GM18498 (cell line): ENCODE measurements at regions not wholly inside any gene's neighbourhood (a gene's known extent, or its start where the extent isn't known, plus 50 kb on each side); places are given as distances from the start of the nearest gene placed in this dataset.
"Not testable (repeated sequence)": the region's sequence is repeated elsewhere in the genome, so short reads cannot be mapped to it uniquely, and the experiment has no call there.

Experiments
- ATAC-seq: cut with Tn5 transposase; IDR thresholded peaks from one replicate; pipeline ENCODE4 v1.9.1; 2021; ENCODE audit warnings: mild to moderate bottlenecking, moderate library complexity; ENCODE audit not compliant: unreplicated experiment

DNA sequence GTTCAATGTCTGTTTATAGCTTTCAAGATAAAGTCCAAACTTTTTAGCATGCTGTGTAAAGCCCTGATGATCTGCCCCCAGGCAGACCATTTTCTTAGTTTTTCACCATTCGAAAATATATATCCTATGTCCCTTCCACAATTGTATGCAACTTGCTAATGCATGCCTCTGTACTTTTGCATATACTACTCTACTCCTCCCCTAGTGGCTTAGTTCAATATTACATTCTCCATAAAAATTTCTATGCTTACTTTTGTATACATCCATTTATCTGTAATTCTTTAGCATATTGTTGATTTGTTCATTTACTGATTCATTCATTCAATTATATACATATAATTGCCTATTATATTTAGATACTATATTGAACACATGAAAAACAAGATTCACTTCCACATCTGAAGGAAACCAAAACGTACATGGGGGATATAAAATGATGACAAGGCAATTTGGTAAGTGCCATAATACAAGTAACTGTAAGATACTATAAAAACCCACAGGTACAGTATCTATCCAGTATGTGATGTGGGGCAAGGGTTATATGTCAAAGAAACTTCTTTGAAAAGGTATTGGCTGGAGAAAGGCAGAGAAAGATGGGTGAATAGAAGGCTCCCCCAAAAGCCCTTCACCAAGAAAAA, 902.5 kb downstream of the FAM133A start:
- ATAC-seq: no peak

DNA sequence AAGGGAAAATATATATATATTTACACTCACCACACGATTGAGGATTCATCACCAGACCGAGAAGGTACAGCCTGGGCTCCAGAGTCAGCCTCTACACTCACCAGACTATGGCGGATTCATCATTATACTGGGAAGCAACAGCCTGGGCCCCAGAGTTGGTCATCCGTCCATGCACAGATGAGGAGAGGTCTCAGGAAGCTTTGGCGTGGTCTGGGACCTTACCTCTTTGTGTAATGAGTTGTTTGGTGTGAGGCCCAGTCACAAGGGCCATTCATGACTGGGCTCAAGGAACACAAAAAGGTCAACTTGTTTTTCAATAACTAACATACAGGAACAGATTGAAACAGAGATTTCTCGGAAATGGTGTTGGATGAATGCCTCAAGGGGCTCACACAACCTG, 926.1 kb downstream of the FAM133A start:
- no peak for ATAC-seq

DNA sequence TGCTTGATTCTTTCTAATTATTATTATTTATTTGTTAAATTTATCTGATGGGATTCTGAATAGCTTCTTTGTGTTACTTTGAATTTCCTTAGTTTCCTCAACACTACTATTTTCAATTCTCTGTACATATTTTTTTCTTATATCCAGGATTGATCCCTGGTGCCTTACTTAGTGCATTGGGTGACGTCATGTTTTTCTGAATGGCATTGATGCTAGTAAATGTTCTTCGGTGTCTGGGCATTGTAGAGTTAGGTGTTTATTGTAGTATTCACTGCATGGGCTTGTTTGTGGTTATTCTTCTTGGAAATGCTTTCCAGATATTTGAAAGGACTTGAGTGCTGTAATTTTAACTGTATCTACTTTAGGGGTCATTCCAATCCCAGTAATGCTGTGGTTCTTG, 938.1 kb downstream of the FAM133A start:
- no peak for ATAC-seq

DNA sequence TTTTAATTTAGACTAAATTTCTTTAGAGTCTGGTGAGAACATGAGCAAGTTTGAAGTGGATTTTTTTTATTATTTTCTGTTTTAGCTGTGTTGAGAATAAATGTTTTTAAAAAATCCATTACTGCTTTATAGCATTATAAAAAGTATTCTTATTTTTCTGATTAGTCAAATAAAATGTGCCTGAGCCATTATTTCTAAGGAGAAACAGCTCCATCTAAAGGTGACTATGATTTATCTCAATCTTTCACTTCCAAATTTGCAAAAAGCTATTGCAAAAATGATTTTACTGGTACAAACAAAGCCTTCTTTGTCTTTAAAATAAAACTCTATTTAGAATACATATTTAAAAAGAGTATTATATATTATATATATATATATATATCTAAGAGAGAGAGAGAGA, 959.2 kb downstream of the FAM133A start:
- no peak for ATAC-seq

DNA sequence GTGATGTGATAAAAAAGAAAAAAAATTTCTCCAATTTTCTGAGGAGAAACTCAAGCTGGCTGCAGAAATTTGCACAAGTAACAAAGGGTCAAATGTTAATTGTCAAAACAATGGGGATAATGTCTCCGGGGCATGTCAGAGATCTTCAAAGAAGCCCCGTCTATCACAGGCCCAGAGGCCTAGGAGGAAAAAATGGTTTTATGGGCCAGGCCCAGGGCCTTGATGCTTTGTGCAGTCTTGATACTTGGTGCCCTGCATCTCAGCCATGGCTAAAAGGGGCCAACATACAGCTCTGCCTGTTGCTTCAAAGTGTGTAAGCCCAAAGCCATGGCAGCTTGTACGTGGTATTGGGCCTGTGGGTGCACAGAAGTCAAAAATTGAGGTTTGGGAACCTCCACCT, 961.0 kb downstream of the FAM133A start:
- ATAC-seq: no peak

DNA sequence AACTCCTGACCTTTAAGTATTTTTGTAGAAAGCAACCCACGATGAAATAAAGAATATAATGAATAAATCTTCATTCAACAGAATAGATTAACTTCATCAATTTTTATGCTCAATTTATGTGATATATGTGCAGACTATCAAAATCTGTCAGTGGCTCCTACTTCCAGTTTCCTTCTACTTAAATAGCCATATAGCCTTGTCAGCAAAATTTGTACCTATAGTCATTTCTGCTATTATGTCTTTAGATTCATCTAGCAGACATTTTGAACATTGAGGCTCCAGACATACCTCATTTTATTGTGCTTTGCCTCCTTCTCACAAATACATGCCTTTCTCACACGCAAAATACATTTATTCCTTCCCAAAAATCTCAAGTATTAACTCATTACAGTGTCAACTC, 971.7 kb downstream of the FAM133A start:
- no peak for ATAC-seq

DNA sequence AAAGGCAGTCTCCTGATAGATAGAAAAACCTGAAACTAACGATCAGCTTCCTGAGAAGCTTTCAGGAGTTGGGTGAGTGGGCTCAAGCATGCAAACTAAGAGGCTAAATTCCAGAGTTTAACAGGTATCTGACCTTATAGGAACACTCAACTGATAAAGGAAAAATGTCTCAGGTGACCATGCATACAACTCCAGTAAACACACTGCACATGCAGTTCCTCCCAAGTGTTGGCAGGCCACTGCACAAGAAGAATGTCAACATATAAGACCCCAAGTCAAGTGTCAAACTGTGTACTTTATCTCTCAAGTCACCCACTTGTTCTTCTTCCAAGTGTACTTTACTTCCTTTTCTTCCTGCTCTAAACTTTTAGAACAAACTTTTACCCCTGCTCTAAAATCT, 981.2 kb downstream of the FAM133A start:
- no peak for ATAC-seq

DNA sequence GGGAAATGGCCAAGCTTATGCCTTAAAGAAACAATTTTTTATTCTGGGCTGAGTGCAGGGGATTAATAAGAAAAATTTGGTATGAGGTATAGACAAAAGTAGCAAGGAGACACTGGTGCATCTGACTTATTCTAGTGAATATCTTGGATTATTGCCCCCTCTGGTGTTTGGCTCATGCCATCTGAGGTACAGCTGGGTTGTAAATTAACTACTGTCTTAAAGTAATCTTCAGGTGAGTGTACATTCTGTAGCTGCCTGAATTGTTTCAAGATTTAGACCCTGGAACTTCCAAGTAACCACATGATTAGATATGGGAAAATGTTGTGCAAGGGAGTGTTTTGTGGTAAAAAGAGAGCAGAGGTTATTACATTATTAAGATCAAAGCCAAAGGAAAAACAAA, 988.7 kb downstream of the FAM133A start:
- ATAC-seq: no peak

DNA sequence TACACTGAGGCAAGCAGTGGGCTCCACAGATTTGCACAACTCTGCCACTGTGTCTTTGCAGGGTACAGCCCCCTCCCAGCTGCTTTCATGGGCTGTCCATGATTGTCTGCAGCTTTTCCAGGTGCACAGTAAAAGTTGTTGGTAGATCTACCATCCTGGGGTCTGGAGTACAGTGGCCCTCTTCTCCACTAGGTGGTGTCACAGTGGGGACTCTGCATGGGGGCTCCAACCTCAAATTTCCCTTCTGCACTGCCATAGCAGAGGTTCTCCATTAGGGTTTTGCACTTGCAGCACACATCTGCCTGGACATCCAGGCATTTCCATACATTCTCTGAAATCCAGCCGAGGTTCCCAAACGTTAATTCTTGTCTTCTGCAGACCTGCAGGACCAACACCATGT, 1002.3 kb downstream of the FAM133A start:
- no peak for ATAC-seq

DNA sequence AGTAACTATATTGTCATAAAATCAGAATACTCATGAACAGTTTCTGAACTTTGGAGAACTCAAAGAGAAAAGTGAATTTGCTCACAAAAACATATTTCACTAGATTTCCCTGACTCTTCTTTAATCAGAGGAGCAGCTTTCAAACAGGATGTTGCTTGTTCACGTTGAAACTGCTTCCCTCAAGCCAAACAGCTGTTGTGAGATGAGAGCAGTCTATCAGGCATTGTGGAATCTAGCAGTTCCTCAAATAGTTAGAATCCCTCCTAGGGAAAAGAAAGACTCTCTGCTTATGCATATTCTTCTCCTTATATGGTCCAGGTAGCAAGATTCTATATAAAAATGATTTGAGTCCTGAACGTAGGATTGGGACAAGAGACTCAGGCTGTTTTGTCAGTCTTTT, 1012.1 kb downstream of the FAM133A start:
- no peak for ATAC-seq

DNA sequence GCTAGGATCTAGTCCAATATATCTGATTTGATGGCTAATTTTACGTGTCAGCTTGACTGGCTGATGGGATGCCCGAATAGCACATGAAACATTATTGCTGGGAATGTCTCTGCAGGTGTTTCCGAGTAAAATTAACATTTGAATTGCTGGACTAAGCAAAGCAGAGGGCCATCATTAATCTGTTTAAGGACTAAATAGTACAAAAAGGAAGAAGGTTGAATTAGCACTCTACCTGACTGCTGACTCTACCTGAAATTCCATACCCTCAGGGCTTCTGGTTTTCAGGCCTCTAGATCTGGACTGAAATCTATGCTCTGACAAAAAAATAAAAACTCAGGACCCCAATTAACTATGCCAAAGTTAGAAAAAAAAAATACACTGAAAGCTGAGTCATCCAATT, 1021.9 kb downstream of the FAM133A start:
- ATAC-seq: no peak

DNA sequence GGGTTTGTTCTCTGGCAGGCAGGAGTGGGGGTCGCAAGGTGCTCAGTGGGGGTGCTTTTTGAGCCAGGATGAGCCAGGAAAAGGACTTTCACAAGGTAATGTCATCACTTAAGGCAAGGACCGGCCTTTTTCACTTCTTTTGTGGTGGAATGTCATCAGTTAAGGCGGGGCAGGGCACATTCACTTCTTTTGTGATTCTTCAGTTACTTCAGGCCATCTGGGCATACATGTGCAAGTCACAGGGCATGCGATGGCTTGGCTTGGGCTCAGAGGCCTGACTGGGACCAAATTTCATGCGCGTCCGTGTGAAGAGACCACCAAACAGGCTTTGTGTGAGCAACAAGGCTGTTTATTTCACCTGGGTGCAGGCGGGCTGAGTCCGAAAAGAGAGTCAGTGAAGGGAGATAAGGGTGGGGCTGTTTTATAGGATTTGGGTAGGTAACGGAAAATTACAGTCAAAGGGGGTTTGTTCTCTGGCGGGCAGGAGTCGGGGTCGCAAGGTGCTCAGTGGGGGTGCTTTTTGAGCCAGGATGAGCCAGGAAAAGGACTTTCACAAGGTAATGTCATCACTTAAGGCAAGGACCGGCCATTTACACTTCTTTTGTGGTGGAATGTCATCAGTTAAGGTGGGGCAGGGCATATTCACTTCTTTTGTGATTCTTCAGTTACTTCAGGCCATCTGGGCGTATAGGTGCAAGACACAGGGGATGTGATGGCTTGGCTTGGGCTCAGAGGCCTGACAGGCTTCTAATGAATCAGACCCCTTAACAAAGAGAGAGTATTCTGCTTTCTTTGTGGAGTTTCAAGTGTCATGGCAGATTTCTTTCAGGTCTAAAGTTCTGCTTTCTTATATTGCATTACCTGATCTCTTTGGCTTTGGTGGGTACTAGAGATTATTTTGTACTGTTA, 1030.6 kb downstream of the FAM133A start:
- ATAC-seq: not testable (repeated sequence)

DNA sequence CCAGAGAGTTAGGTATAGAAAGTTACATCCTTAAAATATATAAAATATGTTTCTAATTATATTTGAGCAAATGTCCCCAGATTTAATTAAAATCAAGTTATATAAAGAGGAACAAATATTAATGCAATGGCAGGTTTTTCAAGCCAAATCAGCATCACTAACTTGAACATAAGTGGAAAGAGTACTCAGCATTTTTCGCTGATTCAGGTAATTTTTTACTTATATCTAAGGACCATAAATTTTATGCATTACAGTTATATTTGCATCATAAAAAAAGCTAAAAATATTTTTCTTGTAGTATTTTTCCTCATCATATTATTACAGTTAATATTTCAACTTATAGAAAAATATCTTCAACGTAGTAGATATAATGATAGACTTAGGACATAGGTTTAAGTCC, 1047.4 kb downstream of the FAM133A start:
- ATAC-seq: no peak

DNA sequence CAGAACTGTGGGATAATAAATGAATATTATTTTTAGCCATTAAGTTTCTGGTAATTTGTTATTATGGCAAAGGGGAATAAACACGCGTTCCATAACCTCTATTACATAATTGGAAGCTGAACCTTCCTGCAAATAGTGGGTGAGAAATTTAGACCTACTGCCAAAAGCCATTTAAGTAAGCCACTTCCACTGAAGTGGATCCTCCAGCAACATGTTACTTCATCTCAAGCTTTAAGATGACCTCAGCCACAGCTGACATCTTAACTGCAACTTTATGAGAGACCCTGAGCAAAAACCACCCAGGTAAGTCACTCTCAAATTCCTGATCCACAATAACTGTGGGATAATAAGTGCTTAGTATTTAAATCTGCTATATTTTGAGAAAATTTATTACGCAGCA, 1048.6 kb downstream of the FAM133A start:
- ATAC-seq: no peak

DNA sequence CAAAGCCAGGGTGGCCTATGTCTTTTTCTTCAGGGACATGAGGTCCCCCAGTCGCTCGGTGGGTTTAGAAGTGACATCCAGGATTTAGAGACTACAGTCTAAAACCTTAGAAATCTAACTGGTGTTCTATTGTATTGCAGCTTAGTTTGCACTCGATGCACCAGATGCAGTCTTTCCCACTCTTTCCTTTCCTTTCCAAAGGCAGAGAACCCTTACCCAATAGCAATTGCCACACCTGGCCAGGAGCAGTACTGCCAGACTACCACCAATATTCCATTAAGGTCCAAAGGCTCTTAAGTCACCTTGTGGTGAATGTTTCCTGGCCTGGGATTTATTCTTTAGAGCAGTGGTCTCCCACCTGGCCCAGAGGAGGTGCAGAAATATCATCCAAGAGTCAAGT, 1068.8 kb downstream of the FAM133A start:
- ATAC-seq: no peak

DNA sequence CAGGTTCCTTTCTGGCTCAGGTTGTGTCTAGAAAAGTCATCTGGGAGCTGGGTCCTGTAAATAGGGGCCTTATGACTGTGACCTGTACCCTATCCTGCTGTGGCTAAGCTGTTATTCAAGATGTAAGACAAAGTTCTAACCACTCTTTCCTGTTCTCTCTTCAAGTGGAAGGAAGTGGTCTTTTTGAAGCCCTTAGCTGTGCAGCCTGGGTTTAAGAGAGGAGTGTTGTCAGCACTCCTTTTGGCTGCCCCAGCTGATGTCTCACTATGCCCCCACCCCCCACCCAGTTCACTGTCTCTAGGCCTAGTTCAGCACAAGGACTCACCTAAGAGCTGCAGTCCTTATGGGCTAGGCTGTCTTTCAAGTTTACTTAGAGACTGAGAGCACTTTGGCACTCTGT, 1069.5 kb downstream of the FAM133A start:
- ATAC-seq: no peak

DNA sequence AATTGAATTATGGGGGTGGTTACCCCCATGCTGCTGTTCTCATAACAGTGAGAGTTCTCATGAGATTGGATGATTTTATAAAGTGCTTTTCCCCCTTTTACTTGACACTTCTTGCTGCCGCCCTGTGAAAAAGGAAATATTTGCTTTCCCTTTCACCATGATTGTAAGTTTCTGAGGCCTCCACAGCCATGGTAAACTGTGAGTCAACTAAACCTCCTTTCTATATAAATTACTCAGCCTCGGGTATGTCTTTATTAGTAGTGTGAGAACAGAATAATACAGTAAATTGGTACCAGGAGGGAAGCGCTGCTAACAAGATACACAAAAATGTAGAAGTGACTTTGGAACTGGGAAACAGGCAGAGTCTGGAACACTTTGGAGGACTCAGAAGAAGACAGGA, 1070.8 kb downstream of the FAM133A start:
- no peak for ATAC-seq

DNA sequence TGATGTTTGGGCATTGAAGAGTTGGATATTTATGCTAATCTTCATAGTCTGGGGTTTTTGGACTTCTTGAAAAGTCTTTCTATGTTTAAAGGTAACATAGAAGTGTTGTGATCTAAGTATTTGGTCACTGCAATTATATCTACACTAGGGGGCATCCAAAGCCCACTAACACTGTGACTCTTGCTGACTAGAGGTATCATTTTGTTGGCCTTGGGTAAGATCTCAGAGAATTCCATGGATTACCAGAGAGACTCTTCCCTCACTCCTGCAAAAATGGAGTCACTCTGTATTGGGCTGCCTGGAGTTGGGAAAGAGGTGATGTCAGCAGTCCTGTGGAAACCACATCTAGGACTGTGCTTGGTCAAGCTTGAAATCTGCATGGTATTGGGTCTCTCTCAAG, 1077.6 kb downstream of the FAM133A start:
- ATAC-seq: no peak

DNA sequence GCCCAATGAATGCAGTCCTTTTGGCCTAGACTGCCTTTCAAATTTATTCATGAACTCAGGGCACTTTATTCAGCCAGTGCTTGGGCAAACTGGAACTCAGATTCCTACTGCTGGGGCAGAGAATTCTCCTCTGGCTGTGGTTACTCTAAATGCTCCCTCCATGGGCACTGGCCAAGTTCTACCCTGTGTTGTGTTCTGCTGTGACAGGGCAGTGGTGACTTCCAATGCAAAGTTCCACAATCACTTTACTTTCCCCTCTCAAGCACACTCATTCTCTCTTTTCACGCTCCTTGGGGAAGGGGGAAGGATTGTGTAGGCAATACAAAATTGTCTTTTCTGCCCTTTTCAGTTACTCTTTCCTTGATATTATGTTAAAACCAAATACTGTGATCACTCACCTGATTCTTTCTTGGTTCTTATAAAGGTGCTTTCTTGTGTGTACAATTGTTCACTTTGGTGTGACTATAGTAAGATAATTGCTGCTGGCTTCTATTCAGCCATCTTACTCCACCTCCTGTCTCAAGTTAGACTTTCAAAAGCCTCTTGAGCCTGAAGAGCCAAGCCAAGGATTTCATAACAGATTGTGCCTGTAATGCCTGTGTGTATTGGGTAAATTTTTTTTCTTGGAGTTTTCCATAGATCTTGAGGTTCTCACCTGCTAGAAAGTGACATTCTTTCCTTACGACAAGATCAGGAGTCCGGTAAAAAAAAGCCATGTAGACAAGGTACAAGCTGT, 1078.6 kb downstream of the FAM133A start:
- ATAC-seq: no peak

DNA sequence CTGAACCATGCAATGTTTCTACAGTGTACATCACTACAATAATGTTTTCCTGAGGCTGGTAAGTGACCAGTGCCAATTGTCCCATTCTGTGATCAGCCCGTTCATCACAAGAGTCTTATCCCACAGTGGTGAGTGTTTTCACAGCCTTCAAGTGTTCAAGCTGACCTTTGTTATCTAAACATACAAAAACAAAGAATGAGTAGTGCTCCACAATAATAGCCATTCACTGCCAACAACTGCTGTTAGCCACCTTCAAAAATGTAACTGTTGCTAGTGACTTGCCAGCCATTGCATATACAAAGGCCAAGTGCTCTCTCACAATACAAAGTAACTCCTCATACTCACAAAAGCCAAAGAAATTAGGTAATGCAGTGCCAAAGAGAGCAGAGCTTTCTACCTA, 1084.1 kb downstream of the FAM133A start:
- no peak for ATAC-seq

DNA sequence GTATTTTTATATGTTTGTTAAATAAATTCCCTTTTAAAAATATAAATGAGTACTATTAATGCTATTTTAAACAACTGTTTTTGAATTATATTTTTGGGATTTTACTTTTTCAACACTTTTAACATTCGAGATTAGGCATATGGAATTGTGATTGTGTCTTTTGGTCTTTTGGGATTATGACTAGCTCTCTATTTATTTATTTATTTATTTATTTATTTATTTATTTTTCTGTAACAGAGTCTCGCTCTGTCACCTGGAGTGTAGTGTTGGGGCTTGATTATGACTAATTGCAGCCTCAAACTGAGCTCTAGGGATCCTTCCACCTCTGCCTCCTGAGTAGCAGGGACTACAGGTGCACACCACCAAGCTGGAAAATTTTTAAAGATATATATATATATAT, 1101.6 kb downstream of the FAM133A start:
- ATAC-seq: no peak

DNA sequence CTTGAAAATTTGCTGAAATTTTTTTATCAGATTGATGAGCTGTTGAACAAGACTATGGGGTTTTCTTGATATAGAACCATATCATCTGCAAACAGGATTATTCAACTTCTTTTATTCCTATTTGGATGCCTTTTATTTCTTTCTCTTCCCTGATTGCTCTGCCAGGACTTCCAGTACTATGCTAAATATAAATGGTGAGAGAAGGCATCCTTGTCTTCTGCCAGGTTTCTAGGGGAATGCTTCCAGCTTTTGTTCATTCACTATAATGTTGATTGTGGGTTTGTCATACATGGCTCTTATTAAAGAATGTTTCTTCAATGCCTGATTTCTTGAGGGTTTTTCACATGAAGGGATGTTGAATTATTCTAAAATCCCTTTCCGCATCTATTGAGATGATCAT, 1139.5 kb downstream of the FAM133A start:
- ATAC-seq: no peak
